ENCODE measurements at regions not wholly inside any gene's neighbourhood (a gene's known extent, or its start where the extent isn't known, plus 50 kb on each side); places are given as distances from the start of the nearest gene placed in this dataset.

DNA sequence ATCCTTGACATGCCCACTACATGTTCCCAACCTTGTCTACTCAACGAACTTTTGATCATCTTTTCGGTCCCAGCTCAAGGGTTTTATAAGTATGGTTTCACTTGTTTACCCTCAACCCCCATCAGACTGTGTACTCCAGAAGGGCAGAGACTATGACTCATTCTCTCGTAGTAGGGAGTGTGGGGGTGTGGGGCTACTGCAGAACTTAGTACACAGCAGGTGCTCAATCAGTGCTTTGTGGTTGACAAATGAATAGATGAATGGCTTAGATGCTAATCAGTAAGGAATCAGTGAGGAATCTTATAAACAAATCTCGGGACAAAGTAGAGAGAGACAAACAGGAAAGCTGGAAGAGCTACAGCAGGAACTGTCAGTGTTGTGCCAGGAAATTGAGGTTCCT, 151.7 kb upstream of the PLET1 start:
- POLR2A ChIA-PET, result no interaction called here
- Histone ChIP-seq H3K9me2 (ENCODE audit: insufficient read depth) (no peaks in the 10 kb centered on the region), H3K9ac (ENCODE audit: low read length) (no peak overlapping the region), H3K4me3 (replicated peaks in 1 of 2; ENCODE audit: low read depth in 1 of 2, low read length in 2 of 2) (no peak overlapping the region), H3K27ac (ENCODE audit: low read depth, low read length) (no peak overlapping the region), H3K36me3 (ENCODE audit: control insufficient read depth in 1 of 2, insufficient read depth in 2 of 2, low read length in 2 of 2) (no peaks in the 10 kb centered on the region), H3K27me3 (ENCODE audit: insufficient read depth, low read length) (peaks cover 22% of the 10 kb centered on the region), H3K79me2 (ENCODE audit: insufficient read depth, low read length) (no peaks in the 10 kb centered on the region), H2AFZ (ENCODE audit: low read depth, low read length, poor library complexity, severe bottlenecking) (no peak overlapping the region), H3K4me2 (ENCODE audit: low read length) (no peak overlapping the region), H4K20me1 (ENCODE audit: insufficient read depth) (no peaks in the 10 kb centered on the region), H3K4me1 (ENCODE audit: control insufficient read depth in 1 of 2, insufficient read depth in 2 of 2, low read length in 2 of 2) (no peaks in the 10 kb centered on the region), H3K9me3 (ENCODE audit: control insufficient read depth in 1 of 2, insufficient read depth in 1 of 2, low read depth in 1 of 2, low read length in 2 of 2) (peaks cover 0 to 11% of the 10 kb centered on the region in 2 experiments; a peak in 1 of 4 replicates)
- TF ChIP-seq SIN3A (IDR thresholded peaks at IDR 0.05; ENCODE audit: low read depth), result no peak
- CTCF ChIA-PET, result no interaction called here
- ATAC-seq (no peak), DNase-seq (ENCODE audit: low read depth, low spot score) (no peak)
- intact Hi-C loops (cut with micrococcal nuclease), result no loop called here
- RAD21 ChIA-PET (ENCODE audit: low non-redundant PET in 1 of 2, low total read pairs in 2 of 2, uncharacterized antibody in 2 of 2, unreplicated experiment in 2 of 2), result no interaction called here
- BruUV-seq (replicated peaks), result no TSS peak

DNA sequence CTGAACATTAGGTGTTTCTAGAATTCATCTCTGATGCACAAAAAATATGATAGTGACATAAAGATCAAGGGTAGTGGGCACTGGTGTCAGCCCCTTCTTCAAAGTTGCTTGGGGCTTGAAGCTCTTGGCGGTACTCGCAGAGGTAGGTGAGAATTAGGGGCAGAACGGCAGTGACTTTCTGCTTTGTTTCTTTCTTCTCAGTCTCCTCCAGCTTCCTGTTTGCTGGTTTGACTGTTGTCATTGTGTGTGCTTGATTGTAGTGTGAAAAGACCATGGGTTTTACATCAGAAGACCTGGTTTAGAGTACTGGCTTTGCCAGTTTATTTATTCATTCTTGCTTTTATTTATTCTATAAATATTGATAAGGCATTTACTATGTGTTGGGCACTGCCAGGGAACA, 156.7 kb upstream of the PLET1 start:
- TF ChIP-seq ELF1 (IDR thresholded peaks at IDR 0.05; ENCODE audit: borderline replicate concordance, low read depth), result no peak
- TF ChIP-seq ZFX (IDR thresholded peaks at IDR 0.05), result no peak
- TF ChIP-seq SRF (IDR thresholded peaks at IDR 0.05; ENCODE audit: low read depth), result no peak
- TF ChIP-seq POLR2AphosphoS5 (IDR thresholded peaks at IDR 0.05; ENCODE audit: low read depth, low read length), result no peak
- TF ChIP-seq CBX3 (IDR thresholded peaks at IDR 0.05; ENCODE audit: low read depth), result no peak
- TF ChIP-seq, protein P1, sequence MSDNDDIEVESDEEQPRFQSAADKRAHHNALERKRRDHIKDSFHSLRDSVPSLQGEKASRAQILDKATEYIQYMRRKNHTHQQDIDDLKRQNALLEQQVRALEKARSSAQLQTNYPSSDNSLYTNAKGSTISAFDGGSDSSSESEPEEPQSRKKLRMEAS (IDR thresholded peaks at IDR 0.05), result no peak
- no peak for TF ChIP-seq YY1 (IDR thresholded peaks at IDR 0.05; ENCODE audit: extremely low read depth, insufficient replicate concordance, low read depth, low read length)
- TF ChIP-seq, protein P2, sequence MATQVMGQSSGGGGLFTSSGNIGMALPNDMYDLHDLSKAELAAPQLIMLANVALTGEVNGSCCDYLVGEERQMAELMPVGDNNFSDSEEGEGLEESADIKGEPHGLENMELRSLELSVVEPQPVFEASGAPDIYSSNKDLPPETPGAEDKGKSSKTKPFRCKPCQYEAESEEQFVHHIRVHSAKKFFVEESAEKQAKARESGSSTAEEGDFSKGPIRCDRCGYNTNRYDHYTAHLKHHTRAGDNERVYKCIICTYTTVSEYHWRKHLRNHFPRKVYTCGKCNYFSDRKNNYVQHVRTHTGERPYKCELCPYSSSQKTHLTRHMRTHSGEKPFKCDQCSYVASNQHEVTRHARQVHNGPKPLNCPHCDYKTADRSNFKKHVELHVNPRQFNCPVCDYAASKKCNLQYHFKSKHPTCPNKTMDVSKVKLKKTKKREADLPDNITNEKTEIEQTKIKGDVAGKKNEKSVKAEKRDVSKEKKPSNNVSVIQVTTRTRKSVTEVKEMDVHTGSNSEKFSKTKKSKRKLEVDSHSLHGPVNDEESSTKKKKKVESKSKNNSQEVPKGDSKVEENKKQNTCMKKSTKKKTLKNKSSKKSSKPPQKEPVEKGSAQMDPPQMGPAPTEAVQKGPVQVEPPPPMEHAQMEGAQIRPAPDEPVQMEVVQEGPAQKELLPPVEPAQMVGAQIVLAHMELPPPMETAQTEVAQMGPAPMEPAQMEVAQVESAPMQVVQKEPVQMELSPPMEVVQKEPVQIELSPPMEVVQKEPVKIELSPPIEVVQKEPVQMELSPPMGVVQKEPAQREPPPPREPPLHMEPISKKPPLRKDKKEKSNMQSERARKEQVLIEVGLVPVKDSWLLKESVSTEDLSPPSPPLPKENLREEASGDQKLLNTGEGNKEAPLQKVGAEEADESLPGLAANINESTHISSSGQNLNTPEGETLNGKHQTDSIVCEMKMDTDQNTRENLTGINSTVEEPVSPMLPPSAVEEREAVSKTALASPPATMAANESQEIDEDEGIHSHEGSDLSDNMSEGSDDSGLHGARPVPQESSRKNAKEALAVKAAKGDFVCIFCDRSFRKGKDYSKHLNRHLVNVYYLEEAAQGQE (IDR thresholded peaks at IDR 0.05; ENCODE audit: low read depth), result no peak
- TF ChIP-seq, protein P3, sequence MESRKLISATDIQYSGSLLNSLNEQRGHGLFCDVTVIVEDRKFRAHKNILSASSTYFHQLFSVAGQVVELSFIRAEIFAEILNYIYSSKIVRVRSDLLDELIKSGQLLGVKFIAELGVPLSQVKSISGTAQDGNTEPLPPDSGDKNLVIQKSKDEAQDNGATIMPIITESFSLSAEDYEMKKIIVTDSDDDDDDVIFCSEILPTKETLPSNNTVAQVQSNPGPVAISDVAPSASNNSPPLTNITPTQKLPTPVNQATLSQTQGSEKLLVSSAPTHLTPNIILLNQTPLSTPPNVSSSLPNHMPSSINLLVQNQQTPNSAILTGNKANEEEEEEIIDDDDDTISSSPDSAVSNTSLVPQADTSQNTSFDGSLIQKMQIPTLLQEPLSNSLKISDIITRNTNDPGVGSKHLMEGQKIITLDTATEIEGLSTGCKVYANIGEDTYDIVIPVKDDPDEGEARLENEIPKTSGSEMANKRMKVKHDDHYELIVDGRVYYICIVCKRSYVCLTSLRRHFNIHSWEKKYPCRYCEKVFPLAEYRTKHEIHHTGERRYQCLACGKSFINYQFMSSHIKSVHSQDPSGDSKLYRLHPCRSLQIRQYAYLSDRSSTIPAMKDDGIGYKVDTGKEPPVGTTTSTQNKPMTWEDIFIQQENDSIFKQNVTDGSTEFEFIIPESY (IDR thresholded peaks at IDR 0.05; ENCODE audit: extremely low read depth, insufficient replicate concordance, low read length), result no peak
- no peak for TF ChIP-seq TCF7L2 (IDR thresholded peaks at IDR 0.05; ENCODE audit: borderline replicate concordance, extremely low read depth, insufficient read depth, insufficient read length)
- Histone ChIP-seq H4K20me1 (ENCODE audit: insufficient read depth) (no peaks in the 10 kb centered on the region), H2AFZ (ENCODE audit: low read depth, low read length, poor library complexity, severe bottlenecking) (no peak overlapping the region), H3K9me3 (ENCODE audit: control insufficient read depth in 1 of 2, insufficient read depth in 1 of 2, low read depth in 1 of 2, low read length in 2 of 2) (peaks cover 0 to 11% of the 10 kb centered on the region in 2 experiments; a peak in 1 of 4 replicates), H3K36me3 (ENCODE audit: control insufficient read depth in 1 of 2, insufficient read depth in 2 of 2, low read length in 2 of 2) (no peaks in the 10 kb centered on the region), H3K4me3 (replicated peaks in 1 of 2; ENCODE audit: low read depth in 1 of 2, low read length in 2 of 2) (no peak overlapping the region), H3K79me2 (ENCODE audit: insufficient read depth, low read length) (no peaks in the 10 kb centered on the region), H3K4me1 (ENCODE audit: control insufficient read depth in 1 of 2, insufficient read depth in 2 of 2, low read length in 2 of 2) (no peaks in the 10 kb centered on the region), H3K9ac (ENCODE audit: low read length) (no peak overlapping the region), H3K9me2 (ENCODE audit: insufficient read depth) (no peaks in the 10 kb centered on the region), H3K27ac (ENCODE audit: low read depth, low read length) (no peak overlapping the region), H3K4me2 (ENCODE audit: low read length) (no peak overlapping the region), H3K27me3 (ENCODE audit: insufficient read depth, low read length) (peaks cover 29% of the 10 kb centered on the region; the same call in 1 of the 2 replicates)
- ChIA-PET CTCF (no interaction called here), POLR2A (no interaction called here), RAD21 (ENCODE audit: low non-redundant PET in 1 of 2, low total read pairs in 2 of 2, uncharacterized antibody in 2 of 2, unreplicated experiment in 2 of 2) (no interaction called here)
- BruUV-seq (replicated peaks), result no TSS peak
- DNase-seq (ENCODE audit: low read depth, low spot score), result no peak
- intact Hi-C loops (cut with micrococcal nuclease), result no loop called here
- ATAC-seq, result no peak

Measured in HCT116 (cell line).